OCI-LY7 (cell line): ENCODE measurements at regions not wholly inside any gene's neighbourhood (a gene's known extent, or its start where the extent isn't known, plus 50 kb on each side); places are given as distances from the start of the nearest gene placed in this dataset.

Experiments
- BruUV-seq: library from RNA; stranded (reverse); fragments of 400-500 nt; replicated peaks from 2 replicates; lab custom pipeline; 2021; lab: Mats Ljungman, UMichigan
- CTCF ChIA-PET: fragments of 300-600 bp; sonication (Branson Sonifier 250); formaldehyde crosslinking; loops from one replicate; lab custom pipeline; 2022; ENCODE audit warnings: antibody characterized with exemption; ENCODE audit not compliant: unreplicated experiment; lab: Charles Lee
- POLR2A ChIA-PET: fragments of 300-600 bp; sonication (Branson Sonifier 250); formaldehyde crosslinking; loops from one replicate; lab custom pipeline; 2022; ENCODE audit warnings: antibody characterized with exemption; lab: Charles Lee
- DNase-seq: peaks from one replicate; pipeline ENCODE4 v3.0.0-alpha.2; 2015; ENCODE audit warnings: low spot score
- H2AFZ ChIP-seq: fragments of 200-600 bp; sonication (generic), shearing (Covaris generic); 2 replicates; pipeline ENCODE4 v1.6.1; 2014; ENCODE audit warnings: mild to moderate bottlenecking, antibody characterized with exemption, low read length, moderate library complexity
- H3K27ac ChIP-seq: fragments of 200-600 bp; sonication (generic); 2 replicates; pipeline ENCODE4 v1.5.1; 2014; ENCODE audit warnings: mixed run types, low read depth, mild to moderate bottlenecking, moderate library complexity, low read length, inconsistent platforms; ENCODE audit not compliant: poor library complexity, severe bottlenecking
- H3K36me3 ChIP-seq: fragments of 200-600 bp; sonication (generic); 2 replicates; pipeline ENCODE4 v1.6.1; 2014; ENCODE audit warnings: mild to moderate bottlenecking, antibody characterized with exemption, low read length, moderate library complexity, mixed read lengths; ENCODE audit not compliant: insufficient read depth
- H3K4me1 ChIP-seq: fragments of 200-600 bp; sonication (generic); 2 replicates; pipeline ENCODE4 v1.5.1; 2014; ENCODE audit warnings: mild to moderate bottlenecking, low read length; ENCODE audit not compliant: insufficient read depth, poor library complexity, severe bottlenecking
- H3K4me2 ChIP-seq: fragments of 200-600 bp; sonication (generic); 2 replicates; pipeline ENCODE4 v1.6.1; 2014; ENCODE audit warnings: mild to moderate bottlenecking, low read length
- H3K4me3 ChIP-seq: fragments of 200-600 bp; sonication (generic); 2 replicates; pipeline ENCODE4 v1.5.1; 2014; ENCODE audit warnings: mild to moderate bottlenecking, low read depth, low read length; ENCODE audit not compliant: poor library complexity, severe bottlenecking
- H3K79me2 ChIP-seq: fragments of 200-600 bp; sonication (generic); 2 replicates; pipeline ENCODE4 v1.6.1; 2016; ENCODE audit warnings: low read depth, mild to moderate bottlenecking, low read length, moderate library complexity, mixed read lengths; ENCODE audit not compliant: insufficient read depth
- H3K9me2 ChIP-seq: fragments of 200-600 bp; sonication (generic); 2 replicates; pipeline ENCODE4 v1.6.1; 2016; ENCODE audit warnings: mild to moderate bottlenecking, low read length, mixed read lengths; ENCODE audit not compliant: insufficient read depth
- H3K9me3 ChIP-seq: fragments of 200-600 bp; sonication (generic); 2 replicates; pipeline ENCODE4 v1.6.1; 2014; ENCODE audit warnings: mild to moderate bottlenecking, mixed run types, low read length, mixed read lengths
- H4K20me1 ChIP-seq: fragments of 200-600 bp; sonication (generic); 2 replicates; pipeline ENCODE4 v1.6.1; 2014; ENCODE audit warnings: mild to moderate bottlenecking, antibody characterized with exemption, low read length, moderate library complexity, mixed read lengths; ENCODE audit not compliant: insufficient read depth
- EZH2phosphoT487 ChIP-seq: fragments of 200-600 bp; sonication (generic); IDR thresholded peaks from 2 replicates; pipeline ENCODE4 v1.6.1; 2018; ENCODE audit warnings: low read depth, borderline replicate concordance, mild to moderate bottlenecking, mixed run types, antibody characterized with exemption, low read length, moderate library complexity, mixed read lengths
- intact Hi-C: fragments of 100-400 bp; cut with micrococcal nuclease; formaldehyde crosslinking; loops from one replicate; pipeline ENCODE4 v1.10.0; 2022; ENCODE audit not compliant: unreplicated experiment
- TF ChIP-seq, protein P1 (sequence below): fragments of 200-600 bp; sonication (generic); conservative IDR thresholded peaks from 2 replicates; pipeline ENCODE4 v1.5.1; 2014; ENCODE audit warnings: mild to moderate bottlenecking, antibody characterized with exemption, low read length, moderate library complexity, mixed read lengths

DNA sequence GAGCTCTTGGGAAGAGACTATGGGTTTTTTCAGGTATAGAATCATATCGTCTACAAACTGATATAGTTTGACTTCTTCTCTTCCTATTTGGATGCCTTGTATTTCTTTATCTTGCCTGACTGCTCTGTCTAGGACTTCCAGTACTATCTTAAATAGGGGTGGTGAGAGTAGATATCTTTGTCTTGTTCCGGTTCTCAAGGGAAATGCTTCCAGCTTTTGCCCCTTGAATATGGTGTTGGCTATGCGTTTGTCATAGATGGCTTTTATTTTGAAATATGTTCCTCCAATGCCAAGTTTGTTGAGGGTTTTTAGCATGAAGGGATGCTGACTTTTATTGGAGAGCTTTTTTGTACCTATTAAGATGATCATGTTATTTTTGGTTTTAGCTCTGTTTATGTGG, 170.3 kb downstream of the PTGER3 start:
- BruUV-seq, result no TSS peak
- Histone ChIP-seq H2AFZ (no peak overlapping the region), H3K9me3 (no peaks in the 10 kb centered on the region), H3K4me1 (no peaks in the 10 kb centered on the region), H3K4me2 (no peak overlapping the region), H3K4me3 (no peak overlapping the region), H3K27ac (no peak overlapping the region), H3K9me2 (no peaks in the 10 kb centered on the region), H3K36me3 (no peaks in the 10 kb centered on the region), H3K79me2 (no peaks in the 10 kb centered on the region), H4K20me1 (no peaks in the 10 kb centered on the region)
- intact Hi-C loops, result no loop called here
- no peak for TF ChIP-seq EZH2phosphoT487
- TF ChIP-seq, protein P1, sequence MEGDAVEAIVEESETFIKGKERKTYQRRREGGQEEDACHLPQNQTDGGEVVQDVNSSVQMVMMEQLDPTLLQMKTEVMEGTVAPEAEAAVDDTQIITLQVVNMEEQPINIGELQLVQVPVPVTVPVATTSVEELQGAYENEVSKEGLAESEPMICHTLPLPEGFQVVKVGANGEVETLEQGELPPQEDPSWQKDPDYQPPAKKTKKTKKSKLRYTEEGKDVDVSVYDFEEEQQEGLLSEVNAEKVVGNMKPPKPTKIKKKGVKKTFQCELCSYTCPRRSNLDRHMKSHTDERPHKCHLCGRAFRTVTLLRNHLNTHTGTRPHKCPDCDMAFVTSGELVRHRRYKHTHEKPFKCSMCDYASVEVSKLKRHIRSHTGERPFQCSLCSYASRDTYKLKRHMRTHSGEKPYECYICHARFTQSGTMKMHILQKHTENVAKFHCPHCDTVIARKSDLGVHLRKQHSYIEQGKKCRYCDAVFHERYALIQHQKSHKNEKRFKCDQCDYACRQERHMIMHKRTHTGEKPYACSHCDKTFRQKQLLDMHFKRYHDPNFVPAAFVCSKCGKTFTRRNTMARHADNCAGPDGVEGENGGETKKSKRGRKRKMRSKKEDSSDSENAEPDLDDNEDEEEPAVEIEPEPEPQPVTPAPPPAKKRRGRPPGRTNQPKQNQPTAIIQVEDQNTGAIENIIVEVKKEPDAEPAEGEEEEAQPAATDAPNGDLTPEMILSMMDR, result no peak
- DNase-seq, result no peak
- ChIA-PET CTCF (no interaction called here), POLR2A (no interaction called here)

DNA sequence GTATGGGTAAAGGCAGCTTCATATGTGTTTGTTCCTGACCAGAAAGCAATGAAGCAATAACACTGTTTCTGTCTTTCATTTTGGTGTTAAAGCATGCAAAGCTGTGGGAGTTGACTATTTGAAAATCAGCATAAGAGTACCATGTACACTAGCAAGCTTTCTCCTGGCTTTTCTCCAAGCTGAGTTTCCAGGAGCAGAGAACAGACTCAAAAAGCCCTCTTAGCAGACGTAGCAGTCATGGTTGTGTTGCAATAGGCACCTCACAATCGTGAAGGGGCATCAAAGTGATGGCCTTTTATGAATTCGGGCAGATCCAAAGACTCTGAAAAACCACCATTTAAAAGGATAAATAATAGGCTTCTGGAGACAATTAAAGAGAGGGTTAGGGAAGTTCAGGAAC, 159.7 kb downstream of the PTGER3 start:
- H3K36me3 ChIP-seq, result no peaks in the 10 kb centered on the region
- H3K4me1 ChIP-seq, result no peaks in the 10 kb centered on the region
- H4K20me1 ChIP-seq, result no peaks in the 10 kb centered on the region
- no peak overlapping the region for H3K4me3 ChIP-seq
- H2AFZ ChIP-seq, result no peak overlapping the region
- TF ChIP-seq, protein P1, result no peak
- TF ChIP-seq EZH2phosphoT487, result no peak
- DNase-seq, result no peak
- no peaks in the 10 kb centered on the region for H3K9me2 ChIP-seq
- H3K4me2 ChIP-seq, result no peak overlapping the region
- no peaks in the 10 kb centered on the region for H3K79me2 ChIP-seq
- ChIA-PET POLR2A (no interaction called here), CTCF (no interaction called here)
- H3K27ac ChIP-seq, result no peak overlapping the region
- no peaks in the 10 kb centered on the region for H3K9me3 ChIP-seq
- no TSS peak for BruUV-seq
- intact Hi-C loops, result no loop called here

DNA sequence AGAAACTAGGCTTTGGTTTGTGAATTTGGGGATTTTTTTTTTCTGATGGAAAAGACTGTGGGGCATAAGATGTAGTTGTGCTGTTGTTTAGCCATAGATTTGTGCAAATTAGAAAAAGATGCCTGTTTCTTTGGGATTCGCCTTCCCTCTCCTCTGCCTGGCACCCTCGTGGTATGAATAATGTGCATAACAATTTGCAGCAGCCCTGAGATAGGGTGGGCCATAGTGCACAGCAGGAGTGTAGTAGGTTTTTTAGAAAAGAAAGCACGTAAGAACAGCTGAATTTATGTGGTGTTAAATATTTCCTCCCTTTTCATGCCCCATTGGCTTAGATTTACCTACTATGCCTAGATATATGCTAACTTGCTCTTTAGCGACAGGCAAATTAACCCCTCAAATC, 158.9 kb downstream of the PTGER3 start:
- BruUV-seq, result no TSS peak
- TF ChIP-seq, protein P1, result no peak
- TF ChIP-seq EZH2phosphoT487, result no peak
- H3K9me3 ChIP-seq, result no peaks in the 10 kb centered on the region
- no peaks in the 10 kb centered on the region for H3K79me2 ChIP-seq
- no peaks in the 10 kb centered on the region for H4K20me1 ChIP-seq
- no peaks in the 10 kb centered on the region for H3K36me3 ChIP-seq
- H3K4me1 ChIP-seq, result no peaks in the 10 kb centered on the region
- no peak overlapping the region for H3K4me2 ChIP-seq
- DNase-seq, result no peak
- no peak overlapping the region for H2AFZ ChIP-seq
- no peak overlapping the region for H3K4me3 ChIP-seq
- H3K9me2 ChIP-seq, result no peaks in the 10 kb centered on the region
- intact Hi-C loops, result no loop called here
- CTCF ChIA-PET, result no interaction called here
- POLR2A ChIA-PET, result no interaction called here
- H3K27ac ChIP-seq, result no peak overlapping the region
